PC-9 (cell line): ENCODE measurements at regions not wholly inside any gene's neighbourhood (a gene's known extent, or its start where the extent isn't known, plus 50 kb on each side); places are given as distances from the start of the nearest gene placed in this dataset.

Source experiments
- EZH2 ChIP-seq: fragments of 200-600 bp; sonication (generic); IDR thresholded peaks from 2 replicates; pipeline ENCODE4 v1.8.0; 2017; ENCODE audit warnings: antibody characterized with exemption, low read depth
- TF ChIP-seq, protein P1 (sequence below): fragments of 200-600 bp; sonication (generic); conservative IDR thresholded peaks from 2 replicates; pipeline ENCODE4 v1.6.1; 2017; ENCODE audit warnings: mixed run types, antibody characterized with exemption, mild to moderate bottlenecking, moderate library complexity

DNA sequence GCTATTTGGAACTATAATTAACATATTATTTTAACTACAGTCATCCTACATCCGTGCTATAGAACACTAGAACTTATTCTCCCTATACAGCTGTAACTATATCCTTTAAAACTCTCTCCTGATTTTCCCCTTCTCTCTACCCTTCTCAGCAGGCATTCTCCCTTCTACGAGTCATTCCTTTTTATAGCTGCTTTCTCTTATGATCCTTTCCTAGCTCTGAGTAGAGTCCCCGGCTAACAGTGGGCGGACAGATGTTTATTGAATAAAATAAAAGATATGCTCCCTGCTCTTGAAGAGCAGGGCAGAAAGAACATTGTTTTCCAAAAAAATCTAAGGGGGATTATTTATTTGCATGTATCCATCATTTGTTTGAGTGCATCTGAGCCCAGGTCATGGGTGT lies 246.5 kb upstream of the TMTC4 start:
- TF ChIP-seq, protein P1, sequence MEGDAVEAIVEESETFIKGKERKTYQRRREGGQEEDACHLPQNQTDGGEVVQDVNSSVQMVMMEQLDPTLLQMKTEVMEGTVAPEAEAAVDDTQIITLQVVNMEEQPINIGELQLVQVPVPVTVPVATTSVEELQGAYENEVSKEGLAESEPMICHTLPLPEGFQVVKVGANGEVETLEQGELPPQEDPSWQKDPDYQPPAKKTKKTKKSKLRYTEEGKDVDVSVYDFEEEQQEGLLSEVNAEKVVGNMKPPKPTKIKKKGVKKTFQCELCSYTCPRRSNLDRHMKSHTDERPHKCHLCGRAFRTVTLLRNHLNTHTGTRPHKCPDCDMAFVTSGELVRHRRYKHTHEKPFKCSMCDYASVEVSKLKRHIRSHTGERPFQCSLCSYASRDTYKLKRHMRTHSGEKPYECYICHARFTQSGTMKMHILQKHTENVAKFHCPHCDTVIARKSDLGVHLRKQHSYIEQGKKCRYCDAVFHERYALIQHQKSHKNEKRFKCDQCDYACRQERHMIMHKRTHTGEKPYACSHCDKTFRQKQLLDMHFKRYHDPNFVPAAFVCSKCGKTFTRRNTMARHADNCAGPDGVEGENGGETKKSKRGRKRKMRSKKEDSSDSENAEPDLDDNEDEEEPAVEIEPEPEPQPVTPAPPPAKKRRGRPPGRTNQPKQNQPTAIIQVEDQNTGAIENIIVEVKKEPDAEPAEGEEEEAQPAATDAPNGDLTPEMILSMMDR, result no peak
- TF ChIP-seq EZH2, result no peak
